DLD1 (cell line): ENCODE measurements at regions not wholly inside any gene's neighbourhood (a gene's known extent, or its start where the extent isn't known, plus 50 kb on each side); places are given as distances from the start of the nearest gene placed in this dataset.
"Not testable (repeated sequence)": the region's sequence is repeated elsewhere in the genome, so short reads cannot be mapped to it uniquely, and the experiment has no call there.

Experiments
- in situ Hi-C: cut with HindIII; loops from 2 replicates; pipeline ENCODE4 v1.10.0; 2017; ENCODE audit warnings: low sequenced_read_pairs

DNA sequence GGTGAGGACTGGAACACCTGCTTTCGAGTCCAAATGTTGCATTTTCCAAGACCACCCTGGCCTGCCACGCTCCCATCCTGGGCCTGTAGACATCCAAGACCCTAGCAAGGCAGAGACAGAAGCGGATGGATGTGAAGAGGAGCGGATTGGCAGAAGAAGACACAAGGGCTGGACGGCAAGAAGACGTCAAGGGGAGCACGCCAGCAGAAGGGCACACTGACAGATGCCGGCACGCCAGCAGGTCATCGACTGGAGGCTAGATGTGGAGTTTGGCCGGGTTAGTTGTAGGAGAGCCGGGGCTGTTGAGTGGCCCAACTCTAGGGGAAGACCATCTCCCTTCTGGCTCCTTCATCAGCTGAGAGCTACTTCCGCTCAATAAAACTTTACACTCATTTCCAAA, 251.6 kb downstream of the ZWINT start:
- in situ Hi-C loops, result no loop called here

DNA sequence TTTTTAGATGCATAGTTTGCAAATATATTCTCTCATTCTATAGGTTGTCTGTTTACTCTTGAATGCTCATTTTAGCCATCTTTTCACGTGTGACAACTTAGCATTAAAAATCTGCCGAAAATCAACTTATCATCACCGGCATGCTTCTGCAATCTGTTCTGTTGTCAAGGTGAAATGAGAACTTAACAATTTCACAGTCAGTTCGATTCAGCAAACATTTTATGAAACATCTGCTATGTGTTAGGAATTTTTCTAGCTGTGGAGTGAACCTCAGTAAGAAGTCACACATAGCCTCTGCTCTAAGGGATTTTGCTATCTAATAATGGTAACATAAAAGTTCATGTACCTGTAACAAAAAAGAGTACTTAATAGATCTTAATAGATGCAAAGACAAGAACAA, 256.1 kb downstream of the ZWINT start:
- in situ Hi-C loops, result no loop called here

DNA sequence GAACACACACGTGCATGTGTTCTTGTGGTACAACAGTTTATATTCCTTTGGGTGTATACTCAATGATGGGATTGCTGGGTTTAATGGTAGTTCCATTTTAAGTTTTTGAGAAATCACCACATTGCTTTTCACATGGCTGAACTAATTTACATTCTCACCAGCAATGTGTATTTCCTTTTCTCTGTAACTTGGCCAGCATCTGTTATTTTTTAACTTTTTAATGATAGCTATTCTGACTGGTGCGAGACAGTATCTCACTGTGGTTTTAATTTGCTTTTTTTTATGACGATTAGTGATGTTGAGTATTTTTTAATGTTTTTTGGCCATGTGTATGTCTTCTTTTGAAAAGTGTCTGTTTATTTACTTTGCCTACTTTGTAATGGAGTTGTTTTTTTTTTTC, 256.6 kb downstream of the ZWINT start:
- in situ Hi-C loops, result no loop called here

DNA sequence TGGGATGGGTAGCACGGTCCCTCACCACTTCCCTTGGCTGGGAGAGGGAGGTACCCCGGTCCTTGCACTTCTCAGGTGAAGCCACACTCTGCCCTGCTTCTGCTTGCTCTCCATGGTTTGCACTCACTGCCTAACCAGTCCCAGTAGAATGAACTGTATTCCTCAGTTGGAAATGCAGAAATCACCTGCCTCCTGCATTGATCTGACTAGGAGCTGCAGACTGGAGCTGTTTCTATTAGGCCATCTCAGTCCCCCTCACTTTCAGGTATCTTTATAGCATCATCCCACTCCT, 264.9 kb downstream of the ZWINT start:
- in situ Hi-C loops, result no loop called here

DNA sequence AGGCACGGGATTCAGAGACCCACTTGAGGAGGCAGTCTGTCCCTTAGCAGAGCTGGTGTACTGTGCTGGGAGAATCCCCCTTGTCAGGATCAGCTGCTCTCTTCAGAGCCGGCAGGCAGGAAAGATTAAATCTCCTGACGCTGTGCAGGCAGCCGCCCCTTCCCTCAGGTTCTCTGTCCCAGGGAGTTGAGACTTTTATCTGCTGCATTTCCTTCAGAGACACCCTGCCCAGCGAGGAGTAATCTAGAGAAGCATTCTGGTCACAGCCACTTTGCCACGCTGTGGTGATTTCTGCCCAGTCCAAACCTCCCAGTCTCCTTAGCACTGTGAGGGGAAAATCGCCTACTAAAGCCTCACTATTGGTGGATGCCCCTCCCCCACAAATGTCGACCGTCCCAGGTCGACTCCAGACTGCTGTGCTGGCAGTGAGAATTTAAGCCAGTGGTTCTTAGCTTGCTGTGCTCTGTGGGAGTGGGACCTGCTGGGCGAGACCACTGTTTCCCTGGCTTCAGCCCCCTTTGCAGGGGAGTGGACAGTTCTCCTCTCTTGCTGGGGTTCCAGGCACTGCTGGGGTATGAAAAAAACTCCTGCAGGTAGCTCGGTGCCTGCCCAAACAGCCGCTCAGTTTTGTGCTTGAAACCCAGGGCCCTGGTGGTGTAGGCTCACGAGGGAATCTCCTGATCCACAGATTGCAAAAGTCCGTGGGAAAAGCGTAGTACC, 265.4 kb downstream of the ZWINT start:
- in situ Hi-C loops, result no loop called here

DNA sequence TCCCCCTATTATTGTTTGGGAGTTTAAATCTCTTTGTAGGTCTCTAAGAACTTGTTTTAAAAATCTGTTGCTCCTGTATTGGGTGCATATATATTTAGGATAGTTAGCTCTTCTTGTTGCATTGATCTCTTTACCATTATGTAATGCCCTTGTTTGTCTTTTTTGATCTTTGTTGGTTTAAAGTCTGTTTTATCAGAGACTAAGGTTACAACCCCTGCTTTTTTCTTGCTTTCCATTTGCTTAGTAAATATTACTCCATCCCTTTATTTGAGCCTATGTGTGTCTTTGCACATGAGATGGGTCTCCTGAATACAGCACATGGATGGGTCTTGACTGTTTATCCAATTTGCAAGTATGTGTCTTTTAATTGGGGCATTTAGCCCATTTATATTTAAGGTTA, 267.4 kb downstream of the ZWINT start:
- in situ Hi-C loops, result not testable (repeated sequence)

DNA sequence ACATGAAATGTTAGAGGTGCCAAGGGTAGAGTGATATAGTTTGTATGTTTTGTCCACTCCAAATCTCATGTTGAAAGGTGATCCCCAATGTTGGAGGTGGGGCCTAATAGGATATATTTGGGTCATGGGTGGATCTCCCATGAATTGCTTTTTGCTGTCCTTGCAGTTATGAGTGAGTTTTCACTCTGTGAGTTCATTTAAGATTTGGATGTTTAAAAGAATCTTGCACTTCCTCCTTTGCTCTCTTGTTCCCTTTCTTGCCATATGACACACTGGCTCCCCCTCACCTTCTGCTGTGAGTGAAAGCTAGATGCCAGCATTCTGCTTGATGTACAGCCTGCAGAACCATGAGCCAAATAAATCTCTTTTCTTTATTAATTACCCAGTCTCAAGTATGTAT, 269.2 kb downstream of the ZWINT start:
- in situ Hi-C loops, result no loop called here

DNA sequence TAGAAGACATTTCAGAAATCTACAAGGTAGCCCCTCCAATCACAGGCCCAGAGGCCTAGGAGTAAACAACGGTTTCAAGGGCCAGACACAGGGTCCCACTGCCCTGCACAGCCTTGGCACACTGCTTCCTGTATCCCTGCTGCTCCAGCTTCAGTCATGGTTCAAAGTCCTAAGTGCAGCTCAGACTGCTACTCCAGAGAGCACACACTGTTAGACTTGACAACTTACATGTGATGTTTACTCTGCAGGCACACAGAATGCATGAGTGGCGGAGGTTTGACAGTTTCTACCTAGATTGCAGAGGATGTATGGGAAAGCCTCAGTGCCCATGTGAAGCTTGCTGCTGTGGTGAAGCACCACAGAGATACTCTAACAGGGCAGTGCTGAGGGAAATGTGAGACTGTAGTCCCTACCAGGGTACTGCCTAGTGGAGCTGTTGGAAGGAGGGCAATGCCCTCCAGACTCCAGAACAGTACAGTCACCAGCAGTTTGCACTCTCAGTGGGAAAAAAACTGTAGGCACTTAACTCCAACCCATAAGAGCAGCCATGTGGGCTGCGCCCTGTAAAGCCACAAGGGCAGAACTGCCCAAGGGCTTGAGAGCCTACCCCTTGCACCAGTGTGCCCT, 270.0 kb downstream of the ZWINT start:
- in situ Hi-C loops, result no loop called here

- in situ Hi-C loops, result no loop called here
These were observed 275.5 kb downstream of the ZWINT start for GRCh38 chr10:56085406-56086122.

GRCh38 chr10:56082169-56082568, 278.9 kb downstream of the ZWINT start:
- in situ Hi-C loops, result no loop called here

GRCh38 chr10:56068473-56069263, 292.4 kb downstream of the ZWINT start:
- in situ Hi-C loops, result no loop called here

GRCh38 chr10:56068040-56068439, 293.0 kb downstream of the ZWINT start:
- in situ Hi-C loops, result no loop called here

- in situ Hi-C loops, result no loop called here
These were observed 297.4 kb downstream of the ZWINT start for GRCh38 chr10:56063642-56064041.

DNA sequence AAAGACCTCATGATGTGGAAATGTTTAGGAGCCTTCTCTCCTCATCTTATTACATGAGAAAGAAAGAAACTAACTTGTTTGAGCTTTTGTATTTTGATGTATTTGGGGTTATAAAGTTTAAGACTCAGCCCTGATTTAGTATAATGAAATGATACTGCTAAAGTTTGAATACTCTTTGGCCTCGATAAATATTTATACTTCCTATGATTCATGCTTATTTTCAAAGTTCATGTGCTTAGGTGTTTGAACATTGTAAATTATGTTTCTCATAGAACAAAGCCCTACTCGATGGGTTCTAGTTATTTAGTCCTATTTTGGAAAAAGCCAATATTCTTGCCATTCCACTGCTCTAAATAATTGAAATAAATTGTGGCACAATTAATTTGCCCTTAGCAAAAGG, 303.2 kb downstream of the ZWINT start:
- in situ Hi-C loops, result no loop called here

- in situ Hi-C loops, result no loop called here
These were observed 325.6 kb downstream of the ZWINT start for GRCh38 chr10:56035489-56035888.

DNA sequence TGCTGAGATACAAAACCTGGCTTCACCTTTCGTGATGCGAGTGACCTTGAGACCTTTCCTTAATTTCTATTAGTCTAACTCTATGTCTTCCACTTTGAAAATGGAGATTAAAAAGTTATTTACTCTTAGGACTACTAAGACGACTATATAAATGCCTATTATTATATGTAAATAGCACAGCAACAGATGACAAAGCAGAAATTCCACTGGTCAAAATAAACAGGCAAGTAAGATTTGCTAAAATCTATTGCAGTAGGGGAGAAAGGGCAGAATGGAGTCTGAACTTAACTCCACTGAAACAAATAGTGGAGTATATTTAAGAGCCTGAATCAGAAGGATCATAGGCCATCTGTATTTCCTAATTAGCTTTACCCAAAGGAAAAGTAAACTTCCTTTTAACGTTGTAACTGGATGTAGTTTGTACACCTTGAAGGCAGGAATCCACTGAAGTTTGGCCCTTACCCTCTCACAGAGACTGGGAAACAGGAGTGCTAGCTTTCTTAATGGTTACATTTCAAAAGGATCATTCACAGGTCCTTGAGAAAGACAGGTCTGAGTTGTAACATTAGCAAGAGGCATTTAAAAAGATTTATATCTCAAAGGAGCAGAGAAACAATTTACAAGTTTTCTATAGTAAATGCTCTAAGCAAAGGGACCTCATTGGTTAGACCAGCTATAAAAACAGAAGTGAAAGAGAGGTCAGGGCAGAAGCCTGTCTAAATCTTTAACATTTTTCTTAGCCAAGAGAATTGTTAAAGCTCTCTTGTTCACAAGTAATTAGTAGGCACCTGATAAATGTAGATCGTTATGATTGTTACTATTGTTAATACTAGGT, 332.5 kb downstream of the ZWINT start:
- in situ Hi-C loops, result no loop called here

DNA sequence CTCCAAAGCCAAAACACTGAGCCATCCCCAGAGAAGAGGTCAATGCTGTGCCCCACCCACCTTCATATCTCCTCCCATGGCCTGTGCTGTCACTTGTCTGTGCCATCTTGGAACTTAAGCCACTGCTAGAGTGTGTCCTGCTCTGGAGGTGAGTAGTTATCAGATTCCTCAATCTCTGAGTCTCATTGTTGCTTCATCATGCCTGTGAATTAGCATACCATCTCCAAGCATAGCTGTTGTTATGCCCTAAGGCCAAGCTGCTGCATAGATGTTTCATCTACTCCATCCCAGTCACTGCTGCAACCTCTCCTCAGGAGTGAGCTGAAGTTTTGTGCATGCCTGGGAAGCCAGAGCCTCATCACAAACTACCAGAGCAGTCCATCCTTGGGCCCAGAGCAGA, 349.0 kb downstream of the ZWINT start:
- in situ Hi-C loops, result no loop called here

DNA sequence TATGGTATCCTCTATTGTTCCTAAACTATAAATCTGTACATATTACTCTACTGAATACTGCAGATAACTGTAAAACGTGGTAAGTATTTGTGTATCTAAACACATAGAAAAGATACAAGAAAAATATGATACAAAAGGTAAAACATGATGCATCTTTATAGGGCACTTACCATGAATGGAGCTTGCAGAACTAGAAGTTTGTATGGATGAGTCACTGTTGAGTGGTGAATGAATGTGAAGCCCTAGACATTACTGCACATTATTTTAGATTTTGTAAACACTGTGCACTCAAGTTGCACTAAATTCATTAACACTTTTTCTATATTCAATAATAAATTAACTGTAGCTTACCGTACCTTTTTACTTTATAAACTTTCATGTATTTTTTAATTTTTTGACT, 357.5 kb downstream of the ZWINT start:
- in situ Hi-C loops, result loop anchor here (5.0 kb wide), 1 partner anchor 69 kb away; no protein-coding TSS in a partner anchor

- in situ Hi-C loops, result no loop called here
These were observed 371.9 kb downstream of the ZWINT start for GRCh38 chr10:55989188-55989587.

- in situ Hi-C loops, result no loop called here
These were observed 381.9 kb downstream of the ZWINT start for GRCh38 chr10:55979203-55979602.

DNA sequence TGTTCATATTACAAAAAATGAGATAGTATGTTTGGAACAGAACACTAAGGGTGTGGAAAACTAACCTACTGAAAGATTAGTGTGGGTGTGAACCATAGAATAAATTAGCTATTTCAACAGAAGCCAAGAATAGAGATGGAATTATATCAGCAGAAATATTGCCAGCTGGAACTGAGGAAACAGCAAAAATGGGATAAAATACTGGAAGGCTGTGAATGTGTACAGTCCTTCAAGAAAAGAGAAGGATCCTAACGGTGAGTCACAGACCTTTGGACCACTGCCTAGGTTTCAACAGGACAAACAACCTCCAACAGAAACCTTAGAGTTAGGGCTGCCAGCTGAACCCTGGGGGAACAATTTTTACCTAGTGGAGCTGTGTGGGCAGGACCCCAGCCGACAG, 395.0 kb downstream of the ZWINT start:
- in situ Hi-C loops, result no loop called here
